Liver (tissue), 3 donors: ENCODE measurements at regions not wholly inside any gene's neighbourhood (a gene's known extent, or its start where the extent isn't known, plus 50 kb on each side); places are given as distances from the start of the nearest gene placed in this dataset.

Experiments
- CTCF ChIP-seq: fragments of 150-350 bp; IDR thresholded peaks from 2 replicates; pipeline ENCODE4 v1.5.1; 2017; ENCODE audit warnings: improper control_type of control experiment, low read depth, low read length; ENCODE audit not compliant: missing input control
- EGR1 ChIP-seq, 2 donors: IDR thresholded peaks; 2 replicates each; pipeline ENCODE4 v1.6.1; 2016 to 2018; ENCODE audit warnings: antibody characterized with exemption in 2 of 2, low read depth in 2 of 2
- ZBTB33 ChIP-seq: IDR thresholded peaks from 2 replicates; pipeline ENCODE4 v1.6.1; 2016; ENCODE audit warnings: antibody characterized with exemption
- donor health status: healthy.
- donor health status: healthy.

GRCh38 chr4:63029380-63029779 lies 1379.9 kb downstream of the TECRL start:
- TF ChIP-seq EGR1 (IDR thresholded peaks at IDR 0.05; ENCODE audit: low read depth in 2 of 2): no peak
- no peak for TF ChIP-seq CTCF
- no peak for TF ChIP-seq ZBTB33
